Sigmoid colon (tissue), 6 donors: ENCODE measurements at regions not wholly inside any gene's neighbourhood (a gene's known extent, or its start where the extent isn't known, plus 50 kb on each side); places are given as distances from the start of the nearest gene placed in this dataset.

ENCODE experiments used
- DNase-seq: peaks from one replicate; pipeline ENCODE4 v3.0.0-alpha.2; 2019
- H3K27ac ChIP-seq, 4 donors: fragments of 200-600 bp; sonication (generic); one replicate each; pipeline ENCODE4 v1.5.1; 2016 to 2019; ENCODE audit warnings: mild to moderate bottlenecking in 1 of 4
- H3K27me3 ChIP-seq, 3 donors: fragments of 200-600 bp; sonication (generic); one replicate each; pipeline ENCODE4 v1.5.1; 2019; ENCODE audit warnings: mild to moderate bottlenecking in 1 of 3
- H3K36me3 ChIP-seq, 4 donors: fragments of 200-600 bp; sonication (generic); one replicate each; pipeline ENCODE4 v1.5.1; 2016 to 2019
- H3K4me1 ChIP-seq, 4 donors: fragments of 200-600 bp; sonication (generic); one replicate each; pipeline ENCODE4 v1.5.1; 2017 to 2019
- H3K4me3 ChIP-seq, 4 donors: fragments of 200-600 bp; sonication (generic); one replicate each; pipeline ENCODE4 v1.5.1; 2017 to 2019; ENCODE audit warnings: mild to moderate bottlenecking in 2 of 4, moderate library complexity in 1 of 4
- H3K9me3 ChIP-seq, 4 donors: fragments of 200-600 bp in 3 of 4; sonication (generic) in 3 of 4; one replicate each; pipeline versions ENCODE4 v1.5.1 to v1.6.1; 2013 to 2019
- EP300 ChIP-seq, 4 donors: sonication (generic); formaldehyde crosslinking; IDR thresholded peaks; one replicate each; pipeline ENCODE4 v1.6.1; 2017; ENCODE audit warnings: antibody characterized with exemption in 4 of 4
- POLR2A ChIP-seq, 2 donors: fragments of 450-650 bp; IDR thresholded peaks; one replicate each; pipeline ENCODE4 v1.6.1; 2016; ENCODE audit warnings: antibody characterized with exemption in 2 of 2, mild to moderate bottlenecking in 2 of 2, moderate library complexity in 2 of 2
- POLR2AphosphoS5 ChIP-seq, 4 donors: sonication (generic); formaldehyde crosslinking; IDR thresholded peaks; one replicate each; pipeline ENCODE4 v1.6.1; 2017; ENCODE audit warnings: antibody characterized with exemption in 4 of 4
- WGBS, 2 donors: extraction: QIAGEN DNeasy Blood & Tissue Kit; methylation state at CpG; one replicate each; pipeline ENCODE4 v1.1.7; 2013; 5-methylcytosine and 5-hydroxymethylcytosine counted together
- intact Hi-C: fragments of 100-400 bp; cut with DNase I; formaldehyde crosslinking; loops from one replicate; pipeline ENCODE4 v1.15.1; 2023
- TF ChIP-seq, protein P1 (sequence below), 4 experiments: fragments of 450-650 bp in 3 of 4; fragments of 200-600 bp in 1 of 4; IDR thresholded peaks; one replicate each; pipeline ENCODE4 v1.5.1; 2016 to 2019; ENCODE audit warnings: antibody characterized with exemption in 4 of 4, mild to moderate bottlenecking in 3 of 4, moderate library complexity in 2 of 4
- donor health status: healthy with polysubstance abuse.
- donor health status: healthy.

GRCh38 chr5:53426512-53426830, 54.0 kb upstream of the FST start:
- intact Hi-C loops = no loop called here
- H3K36me3 ChIP-seq = no peaks in the 10 kb centered on the region
- H3K4me3 ChIP-seq = no peak overlapping the region
- DNase-seq = no peak
- 63 to 73% methylated on average over 2 of the region's 2 CpGs for WGBS, 2 donors
- no peak overlapping the region for H3K27ac ChIP-seq
- no peaks in the 10 kb centered on the region for H3K27me3 ChIP-seq
- TF ChIP-seq EP300 (IDR thresholded peaks at IDR 0.05) = no peak
- TF ChIP-seq POLR2AphosphoS5 (IDR thresholded peaks at IDR 0.05) = no peak
- TF ChIP-seq, protein P1, sequence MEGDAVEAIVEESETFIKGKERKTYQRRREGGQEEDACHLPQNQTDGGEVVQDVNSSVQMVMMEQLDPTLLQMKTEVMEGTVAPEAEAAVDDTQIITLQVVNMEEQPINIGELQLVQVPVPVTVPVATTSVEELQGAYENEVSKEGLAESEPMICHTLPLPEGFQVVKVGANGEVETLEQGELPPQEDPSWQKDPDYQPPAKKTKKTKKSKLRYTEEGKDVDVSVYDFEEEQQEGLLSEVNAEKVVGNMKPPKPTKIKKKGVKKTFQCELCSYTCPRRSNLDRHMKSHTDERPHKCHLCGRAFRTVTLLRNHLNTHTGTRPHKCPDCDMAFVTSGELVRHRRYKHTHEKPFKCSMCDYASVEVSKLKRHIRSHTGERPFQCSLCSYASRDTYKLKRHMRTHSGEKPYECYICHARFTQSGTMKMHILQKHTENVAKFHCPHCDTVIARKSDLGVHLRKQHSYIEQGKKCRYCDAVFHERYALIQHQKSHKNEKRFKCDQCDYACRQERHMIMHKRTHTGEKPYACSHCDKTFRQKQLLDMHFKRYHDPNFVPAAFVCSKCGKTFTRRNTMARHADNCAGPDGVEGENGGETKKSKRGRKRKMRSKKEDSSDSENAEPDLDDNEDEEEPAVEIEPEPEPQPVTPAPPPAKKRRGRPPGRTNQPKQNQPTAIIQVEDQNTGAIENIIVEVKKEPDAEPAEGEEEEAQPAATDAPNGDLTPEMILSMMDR (IDR thresholded peaks at IDR 0.05) = no peak
- no peak for TF ChIP-seq POLR2A (IDR thresholded peaks at IDR 0.05)
- no peaks in the 10 kb centered on the region for H3K4me1 ChIP-seq
- no peaks in the 10 kb centered on the region for H3K9me3 ChIP-seq

GRCh38 chr5:53426878-53427277, 53.6 kb upstream of the FST start:
- Histone ChIP-seq H3K4me3 (no peak overlapping the region), H3K27me3 (no peaks in the 10 kb centered on the region), H3K4me1 (no peaks in the 10 kb centered on the region), H3K36me3 (no peaks in the 10 kb centered on the region), H3K27ac (no peak overlapping the region), H3K9me3 (no peaks in the 10 kb centered on the region)
- DNase-seq = no peak
- WGBS, 2 donors = 86 to 94% methylated on average over 2 of the region's 2 CpGs
- intact Hi-C loops = no loop called here
- TF ChIP-seq EP300 (IDR thresholded peaks at IDR 0.05) = no peak
- TF ChIP-seq POLR2A (IDR thresholded peaks at IDR 0.05) = no peak
- TF ChIP-seq, protein P1 (IDR thresholded peaks at IDR 0.05) = no peak
- no peak for TF ChIP-seq POLR2AphosphoS5 (IDR thresholded peaks at IDR 0.05)

GRCh38 chr5:53427965-53428364, 52.5 kb upstream of the FST start:
- H3K27ac ChIP-seq = no peak overlapping the region
- intact Hi-C loops = no loop called here
- TF ChIP-seq POLR2AphosphoS5 (IDR thresholded peaks at IDR 0.05) (no peak), EP300 (IDR thresholded peaks at IDR 0.05) (no peak)
- H3K9me3 ChIP-seq = no peaks in the 10 kb centered on the region
- H3K27me3 ChIP-seq = no peaks in the 10 kb centered on the region
- DNase-seq = no peak
- H3K4me3 ChIP-seq = no peak overlapping the region
- H3K36me3 ChIP-seq = no peaks in the 10 kb centered on the region
- peaks cover 0 to under 1% (median 0%) of the 10 kb centered on the region in 4 donors for H3K4me1 ChIP-seq

- Histone ChIP-seq H3K9me3 (no peaks in the 10 kb centered on the region), H3K4me1 (peaks cover 0 to 3% (median 0%) of the 10 kb centered on the region in 4 donors), H3K4me3 (no peak overlapping the region), H3K27ac (no peak overlapping the region), H3K36me3 (no peaks in the 10 kb centered on the region), H3K27me3 (no peaks in the 10 kb centered on the region)
- no peak for TF ChIP-seq POLR2A (IDR thresholded peaks at IDR 0.05)
- TF ChIP-seq, protein P1 (IDR thresholded peaks at IDR 0.05) = no peak
- TF ChIP-seq EP300 (IDR thresholded peaks at IDR 0.05) = no peak
- DNase-seq = no peak
- intact Hi-C loops = no loop called here
- WGBS, 2 donors = 92% methylated on average over 5 of the region's 5 CpGs
These were observed 50.7 kb upstream of the FST start for GRCh38 chr5:53429706-53430105.

DNA sequence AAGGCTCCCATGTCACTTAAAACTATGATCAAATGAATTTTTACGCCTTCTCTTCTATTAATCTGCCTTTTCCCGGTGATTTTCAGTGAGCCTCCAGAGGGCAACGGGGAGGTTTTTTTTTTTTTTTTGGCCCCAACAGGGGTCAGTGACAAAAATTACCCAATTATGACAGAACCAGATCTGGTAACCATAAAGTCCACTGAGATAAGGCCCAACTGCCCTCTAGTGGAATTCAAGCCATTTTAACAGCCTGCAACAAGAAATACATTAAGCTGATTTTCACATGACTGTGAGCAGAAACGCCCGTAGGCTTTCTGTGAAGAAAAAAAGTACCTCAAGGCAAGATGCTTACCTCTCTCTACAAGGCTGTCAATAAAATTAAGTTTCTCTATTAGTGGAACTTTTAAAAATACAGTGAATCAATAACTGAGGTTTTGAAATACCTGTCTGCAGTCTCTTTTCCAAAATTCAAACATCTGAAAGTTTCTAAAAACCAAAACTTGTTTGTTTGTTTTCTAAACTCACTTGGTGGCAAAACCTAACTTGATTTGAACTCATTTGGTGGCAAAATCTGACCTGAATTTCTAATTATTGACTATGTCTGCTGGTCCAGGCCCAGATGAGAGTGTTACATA, 49.7 kb upstream of the FST start:
- H3K36me3 ChIP-seq = no peaks in the 10 kb centered on the region
- H3K27ac ChIP-seq = no peak overlapping the region
- no peaks in the 10 kb centered on the region for H3K9me3 ChIP-seq
- intact Hi-C loops = no loop called here
- peaks cover 0 to 3% (median 0%) of the 10 kb centered on the region in 4 donors for H3K4me1 ChIP-seq
- H3K4me3 ChIP-seq = no peak overlapping the region
- no peak for TF ChIP-seq POLR2A (IDR thresholded peaks at IDR 0.05)
- TF ChIP-seq, protein P1 (IDR thresholded peaks at IDR 0.05) = no peak
- DNase-seq = no peak
- WGBS, 2 donors = 67 to 88% methylated on average over 5 of the region's 5 CpGs
- H3K27me3 ChIP-seq = no peaks in the 10 kb centered on the region
